ENCODE measurements at regions not wholly inside any gene's neighbourhood (a gene's known extent, or its start where the extent isn't known, plus 50 kb on each side); places are given as distances from the start of the nearest gene placed in this dataset.
A peak's percentile ranks its signal among the peaks of the same experiment; 100 is the strongest.

DNA sequence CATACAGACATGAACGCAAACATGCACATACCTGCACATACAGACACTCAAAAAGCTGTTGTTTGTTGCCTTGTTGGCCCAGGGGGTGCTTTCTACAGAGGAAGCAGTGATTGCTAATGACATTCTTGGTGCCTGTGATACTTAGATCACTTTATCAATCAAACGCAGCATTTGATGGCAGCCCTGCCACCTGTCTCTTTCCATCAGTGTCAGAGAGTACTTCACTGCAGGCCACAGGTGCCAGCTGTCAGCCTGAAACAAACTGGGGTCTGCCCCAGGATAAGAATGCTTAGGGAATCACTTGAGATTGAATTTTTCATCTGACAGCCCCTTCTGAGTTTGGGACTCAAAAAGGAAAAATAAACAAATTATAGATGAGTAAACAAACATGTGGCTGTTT, 388.9 kb upstream of the SGCD start:
- no peaks in the 10 kb centered on the region for H3K79me2 ChIP-seq (ENCODE audit: low read depth)
- no peak overlapping the region for H3K4me3 ChIP-seq
- no peak overlapping the region for H3K27ac ChIP-seq
- no peaks in the 10 kb centered on the region for H3K27me3 ChIP-seq (ENCODE audit: insufficient read depth, low read depth)
- DNase-seq = no peak
- POLR2A ChIA-PET (ENCODE audit: unreplicated experiment) = no interaction called here
- H2AFZ ChIP-seq = no peak overlapping the region
- no peaks in the 10 kb centered on the region for H3F3A ChIP-seq (ENCODE audit: insufficient read depth, low read depth)
- intact Hi-C loops (cut with micrococcal nuclease; ENCODE audit: unreplicated experiment) = no loop called here
- no peak overlapping the region for H3K4me2 ChIP-seq
- no peak for TF ChIP-seq EZH2 (IDR thresholded peaks at IDR 0.05; ENCODE audit: low read depth)
- TF ChIP-seq, protein P1, sequence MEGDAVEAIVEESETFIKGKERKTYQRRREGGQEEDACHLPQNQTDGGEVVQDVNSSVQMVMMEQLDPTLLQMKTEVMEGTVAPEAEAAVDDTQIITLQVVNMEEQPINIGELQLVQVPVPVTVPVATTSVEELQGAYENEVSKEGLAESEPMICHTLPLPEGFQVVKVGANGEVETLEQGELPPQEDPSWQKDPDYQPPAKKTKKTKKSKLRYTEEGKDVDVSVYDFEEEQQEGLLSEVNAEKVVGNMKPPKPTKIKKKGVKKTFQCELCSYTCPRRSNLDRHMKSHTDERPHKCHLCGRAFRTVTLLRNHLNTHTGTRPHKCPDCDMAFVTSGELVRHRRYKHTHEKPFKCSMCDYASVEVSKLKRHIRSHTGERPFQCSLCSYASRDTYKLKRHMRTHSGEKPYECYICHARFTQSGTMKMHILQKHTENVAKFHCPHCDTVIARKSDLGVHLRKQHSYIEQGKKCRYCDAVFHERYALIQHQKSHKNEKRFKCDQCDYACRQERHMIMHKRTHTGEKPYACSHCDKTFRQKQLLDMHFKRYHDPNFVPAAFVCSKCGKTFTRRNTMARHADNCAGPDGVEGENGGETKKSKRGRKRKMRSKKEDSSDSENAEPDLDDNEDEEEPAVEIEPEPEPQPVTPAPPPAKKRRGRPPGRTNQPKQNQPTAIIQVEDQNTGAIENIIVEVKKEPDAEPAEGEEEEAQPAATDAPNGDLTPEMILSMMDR (conservative IDR thresholded peaks at IDR 0.05) = no peak
- CTCF ChIA-PET = no interaction called here
- no peaks in the 10 kb centered on the region for H3K4me1 ChIP-seq (replicated peaks; ENCODE audit: insufficient read depth)
- H3K9me3 ChIP-seq (ENCODE audit: insufficient read depth, low read depth) = 0 out of 2 replicates have a peak, but pooled peaks cover 3% of the 10 kb centered on the region
- no peaks in the 10 kb centered on the region for H3K9me2 ChIP-seq (ENCODE audit: insufficient read depth)
- no peaks in the 10 kb centered on the region for H3K36me3 ChIP-seq (ENCODE audit: low read depth)
- no TSS peak for BruUV-seq (replicated peaks)
- no peaks in the 10 kb centered on the region for H4K20me1 ChIP-seq (ENCODE audit: insufficient read depth)

DNA sequence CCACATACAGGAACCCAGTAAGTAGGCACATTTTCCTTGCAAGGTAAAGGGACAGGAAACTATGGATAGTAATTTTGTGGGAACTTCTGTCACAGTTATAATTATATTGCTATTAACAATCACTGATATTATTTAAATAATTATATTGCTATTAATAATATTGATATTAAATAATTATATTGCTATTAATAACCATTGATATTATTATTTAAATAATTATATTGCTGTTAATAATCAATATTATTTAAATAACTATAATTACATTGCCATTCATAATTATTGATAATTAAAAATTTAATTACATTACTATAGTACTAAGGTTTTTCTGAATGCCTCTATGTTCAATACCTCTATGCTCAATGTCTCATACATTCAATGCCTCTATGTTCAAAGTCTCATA, 385.6 kb upstream of the SGCD start:
- Histone ChIP-seq H3F3A (ENCODE audit: insufficient read depth, low read depth) (no peaks in the 10 kb centered on the region), H3K79me2 (ENCODE audit: low read depth) (no peaks in the 10 kb centered on the region), H4K20me1 (ENCODE audit: insufficient read depth) (no peaks in the 10 kb centered on the region), H3K9me2 (ENCODE audit: insufficient read depth) (no peaks in the 10 kb centered on the region), H3K27ac (no peak overlapping the region), H3K4me1 (replicated peaks; ENCODE audit: insufficient read depth) (no peaks in the 10 kb centered on the region), H3K27me3 (ENCODE audit: insufficient read depth, low read depth) (no peaks in the 10 kb centered on the region), H3K36me3 (ENCODE audit: low read depth) (no peaks in the 10 kb centered on the region), H2AFZ (no peak overlapping the region), H3K4me2 (no peak overlapping the region), H3K9me3 (ENCODE audit: insufficient read depth, low read depth) (0 out of 2 replicates have a peak, but pooled peaks cover 3% of the 10 kb centered on the region), H3K4me3 (no peak overlapping the region)
- ChIA-PET POLR2A (ENCODE audit: unreplicated experiment) (no interaction called here), CTCF (no interaction called here)
- intact Hi-C loops (cut with micrococcal nuclease; ENCODE audit: unreplicated experiment) = no loop called here
- BruUV-seq (replicated peaks) = no TSS peak
- DNase-seq = no peak
- TF ChIP-seq, protein P1 (conservative IDR thresholded peaks at IDR 0.05) = no peak
- no peak for TF ChIP-seq EZH2 (IDR thresholded peaks at IDR 0.05; ENCODE audit: low read depth)

DNA sequence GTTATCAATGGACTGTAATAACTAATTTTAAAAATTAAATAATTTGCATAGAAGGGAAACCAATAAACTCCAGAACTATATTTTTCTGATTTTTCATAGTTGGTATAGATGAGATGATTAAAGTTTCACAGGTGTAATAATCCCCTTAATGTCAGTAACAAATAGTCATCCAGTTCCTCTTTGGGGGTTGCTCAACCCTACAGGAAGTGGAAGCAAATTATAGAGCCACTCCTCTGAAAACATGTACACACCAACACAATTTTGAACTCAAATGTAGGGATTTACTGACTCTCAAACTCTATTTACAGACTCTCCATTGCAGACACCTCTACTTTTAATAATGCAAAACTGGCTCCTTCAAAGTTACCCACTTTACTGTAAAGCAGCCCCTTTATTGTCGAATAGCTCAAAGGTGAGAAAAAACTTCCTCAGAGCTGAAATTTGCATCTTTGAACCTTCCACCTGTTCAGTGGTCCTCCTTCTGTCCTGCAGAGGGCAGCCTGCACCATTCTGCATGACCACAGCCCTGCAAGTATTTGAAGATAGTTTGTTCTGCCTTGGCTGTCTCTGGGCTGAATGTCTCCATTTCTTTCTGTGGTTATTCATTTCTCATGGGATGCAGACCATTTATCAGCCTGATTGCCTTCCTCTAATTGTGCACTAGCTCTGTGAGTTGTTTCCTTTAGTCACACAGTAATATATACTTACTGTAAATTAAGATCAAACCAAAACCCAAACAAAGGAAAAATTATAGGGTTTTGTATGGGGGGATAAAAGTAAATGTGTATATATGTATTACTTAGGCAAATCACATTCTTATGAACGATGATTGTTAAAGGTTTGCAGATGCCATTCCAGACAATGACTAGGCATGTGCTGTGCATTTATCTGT, 383.2 kb upstream of the SGCD start:
- Histone ChIP-seq H3K79me2 (ENCODE audit: low read depth) (no peaks in the 10 kb centered on the region), H4K20me1 (ENCODE audit: insufficient read depth) (no peaks in the 10 kb centered on the region), H3K9me2 (ENCODE audit: insufficient read depth) (no peaks in the 10 kb centered on the region), H3F3A (ENCODE audit: insufficient read depth, low read depth) (no peaks in the 10 kb centered on the region), H3K4me3 (no peak overlapping the region), H3K36me3 (ENCODE audit: low read depth) (no peaks in the 10 kb centered on the region), H3K27ac (no peak overlapping the region), H3K9me3 (ENCODE audit: insufficient read depth, low read depth) (0 out of 2 replicates have a peak, but pooled peaks cover 3% of the 10 kb centered on the region), H2AFZ (no peak overlapping the region), H3K27me3 (ENCODE audit: insufficient read depth, low read depth) (no peaks in the 10 kb centered on the region), H3K4me1 (replicated peaks; ENCODE audit: insufficient read depth) (no peaks in the 10 kb centered on the region), H3K4me2 (no peak overlapping the region)
- intact Hi-C loops (cut with micrococcal nuclease; ENCODE audit: unreplicated experiment) = loop anchor here (1.0 kb wide), 1 partner anchor 1189 kb away; no protein-coding TSS in a partner anchor
- no TSS peak for BruUV-seq (replicated peaks)
- ChIA-PET CTCF (interaction anchor here (0.8 kb wide), 1 partner anchor 1188 kb away, joined by 5 read pairs; no protein-coding TSS in a partner anchor), POLR2A (ENCODE audit: unreplicated experiment) (no interaction called here)
- TF ChIP-seq, protein P1 (conservative IDR thresholded peaks at IDR 0.05) = peak; percentile 65
- no peak for TF ChIP-seq EZH2 (IDR thresholded peaks at IDR 0.05; ENCODE audit: low read depth)
- peak in 1 of 2 experiments; percentile 14 for DNase-seq

Data from PC-9 (cell line).